ENCODE measurements at regions not wholly inside any gene's neighbourhood (a gene's known extent, or its start where the extent isn't known, plus 50 kb on each side); places are given as distances from the start of the nearest gene placed in this dataset.

DNA sequence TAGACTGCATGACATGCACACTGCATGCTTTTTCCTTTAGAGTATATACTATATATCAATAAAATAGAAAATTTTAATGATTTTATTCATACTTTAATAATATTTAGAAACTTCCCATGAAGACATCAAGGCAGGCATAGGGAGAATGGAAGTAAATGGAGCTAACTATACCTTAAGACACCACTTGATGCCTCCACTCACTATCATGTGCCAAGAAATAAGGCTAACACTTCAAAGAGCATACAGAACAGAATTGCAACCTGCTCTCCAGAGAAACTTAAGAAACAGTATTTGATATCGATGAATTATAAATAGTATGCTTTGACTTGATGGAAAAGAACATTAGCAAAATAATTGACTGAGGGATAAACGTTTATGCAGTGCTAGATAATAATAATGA is 192.6 kb upstream of the MBNL1 start:
- ChIA-PET CTCF (no interaction called here), POLR2A (no interaction called here)
- Histone ChIP-seq H3K9ac (ENCODE audit: low read length) (no peak overlapping the region), H4K20me1 (ENCODE audit: control insufficient read depth, insufficient read depth, low read length, poor library complexity, severe bottlenecking) (no peaks in the 10 kb centered on the region), H3K79me2 (ENCODE audit: control insufficient read depth, insufficient read depth, low read length) (no peaks in the 10 kb centered on the region), H2AFZ (ENCODE audit: insufficient read depth, low read depth, low read length, poor library complexity, severe bottlenecking) (no peak overlapping the region), H3K27me3 (replicated peaks in 1 of 4; ENCODE audit: control extremely low read depth in 1 of 4, control insufficient read depth in 3 of 4, insufficient read depth in 4 of 4, low read length in 3 of 4) (no peaks in the 10 kb centered on the region), H3K9me3 (ENCODE audit: control extremely low read depth in 1 of 3, control insufficient read depth in 2 of 3, insufficient read depth in 1 of 3, low read length in 2 of 3) (peaks cover 0 to 7% (median 0%) of the 10 kb centered on the region in 3 donors), H3K36me3 (replicated peaks in 1 of 2; ENCODE audit: control extremely low read depth in 1 of 2, control insufficient read depth in 1 of 2, extremely low read depth in 1 of 2, insufficient read depth in 2 of 2, low read length in 1 of 2) (no peaks in the 10 kb centered on the region), H3K4me3 (ENCODE audit: control extremely low read depth in 1 of 5, extremely low read depth in 1 of 5, insufficient read depth in 1 of 5, low read depth in 2 of 5, low read length in 4 of 5) (no peak overlapping the region), H3K4me1 (ENCODE audit: control insufficient read depth in 2 of 2, insufficient read depth in 2 of 2, low read length in 2 of 2) (no peaks in the 10 kb centered on the region), H3K4me2 (replicated peaks; ENCODE audit: low read depth, low read length, poor library complexity, severe bottlenecking) (no peak overlapping the region), H3K27ac (ENCODE audit: low read length in 2 of 2) (no peak overlapping the region)
- TF ChIP-seq, protein P1, sequence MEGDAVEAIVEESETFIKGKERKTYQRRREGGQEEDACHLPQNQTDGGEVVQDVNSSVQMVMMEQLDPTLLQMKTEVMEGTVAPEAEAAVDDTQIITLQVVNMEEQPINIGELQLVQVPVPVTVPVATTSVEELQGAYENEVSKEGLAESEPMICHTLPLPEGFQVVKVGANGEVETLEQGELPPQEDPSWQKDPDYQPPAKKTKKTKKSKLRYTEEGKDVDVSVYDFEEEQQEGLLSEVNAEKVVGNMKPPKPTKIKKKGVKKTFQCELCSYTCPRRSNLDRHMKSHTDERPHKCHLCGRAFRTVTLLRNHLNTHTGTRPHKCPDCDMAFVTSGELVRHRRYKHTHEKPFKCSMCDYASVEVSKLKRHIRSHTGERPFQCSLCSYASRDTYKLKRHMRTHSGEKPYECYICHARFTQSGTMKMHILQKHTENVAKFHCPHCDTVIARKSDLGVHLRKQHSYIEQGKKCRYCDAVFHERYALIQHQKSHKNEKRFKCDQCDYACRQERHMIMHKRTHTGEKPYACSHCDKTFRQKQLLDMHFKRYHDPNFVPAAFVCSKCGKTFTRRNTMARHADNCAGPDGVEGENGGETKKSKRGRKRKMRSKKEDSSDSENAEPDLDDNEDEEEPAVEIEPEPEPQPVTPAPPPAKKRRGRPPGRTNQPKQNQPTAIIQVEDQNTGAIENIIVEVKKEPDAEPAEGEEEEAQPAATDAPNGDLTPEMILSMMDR (IDR thresholded peaks at IDR 0.05): no peak
- TF ChIP-seq EZH2 (IDR thresholded peaks at IDR 0.05; ENCODE audit: borderline replicate concordance, insufficient read depth, low read depth, low read length, poor library complexity, severe bottlenecking): no peak
- no peak overlapping the region for H3K27ac Mint-ChIP-seq
- H3K4me3 Mint-ChIP-seq: no peak overlapping the region
- intact Hi-C loops (cut with micrococcal nuclease): loop anchor here (10.0 kb wide), 1 partner anchor 219 kb away; no protein-coding TSS in a partner anchor
- H3K27me3 Mint-ChIP-seq: no peaks in the 10 kb centered on the region
- ATAC-seq (ENCODE audit: low read depth): no peak
- DNase-seq: no peak
- H3K9me3 Mint-ChIP-seq (ENCODE audit: insufficient read depth): peaks cover 3% of the 10 kb centered on the region
- no CpG with 5 or more reads among the region's 2 CpGs for WGBS (ENCODE audit: insufficient coverage)
- no peaks in the 10 kb centered on the region for H3K4me1 Mint-ChIP-seq

DNA sequence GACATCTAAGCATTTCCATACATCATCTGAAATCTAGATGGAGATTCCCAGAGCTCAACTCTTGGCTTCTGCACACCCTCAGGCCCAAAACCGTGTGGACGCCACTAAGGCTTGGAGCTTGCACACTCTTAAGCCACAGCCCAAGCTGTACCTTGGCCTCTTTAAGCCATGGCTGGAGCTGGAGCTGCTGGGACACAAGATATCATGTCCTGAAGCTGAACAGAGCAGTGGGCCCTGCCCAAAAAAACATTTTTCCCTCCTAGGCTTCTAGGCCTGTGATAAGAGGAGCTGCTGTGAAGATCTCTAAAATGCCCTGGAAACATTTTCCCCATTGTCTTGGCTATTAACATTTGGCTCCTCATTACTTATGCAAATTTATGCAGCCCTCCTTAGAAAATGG is 188.7 kb upstream of the MBNL1 start:
- Histone ChIP-seq H3K4me3 (ENCODE audit: control extremely low read depth in 1 of 5, extremely low read depth in 1 of 5, insufficient read depth in 1 of 5, low read depth in 2 of 5, low read length in 4 of 5) (no peak overlapping the region), H3K9me3 (ENCODE audit: control extremely low read depth in 1 of 3, control insufficient read depth in 2 of 3, insufficient read depth in 1 of 3, low read length in 2 of 3) (peaks cover 0 to 7% (median 0%) of the 10 kb centered on the region in 3 donors), H2AFZ (ENCODE audit: insufficient read depth, low read depth, low read length, poor library complexity, severe bottlenecking) (no peak overlapping the region), H3K9ac (ENCODE audit: low read length) (no peak overlapping the region), H3K27ac (ENCODE audit: low read length in 2 of 2) (no peak overlapping the region), H3K27me3 (replicated peaks in 1 of 4; ENCODE audit: control extremely low read depth in 1 of 4, control insufficient read depth in 3 of 4, insufficient read depth in 4 of 4, low read length in 3 of 4) (no peaks in the 10 kb centered on the region), H3K36me3 (replicated peaks in 1 of 2; ENCODE audit: control extremely low read depth in 1 of 2, control insufficient read depth in 1 of 2, extremely low read depth in 1 of 2, insufficient read depth in 2 of 2, low read length in 1 of 2) (no peaks in the 10 kb centered on the region), H3K4me1 (ENCODE audit: control insufficient read depth in 2 of 2, insufficient read depth in 2 of 2, low read length in 2 of 2) (no peaks in the 10 kb centered on the region), H4K20me1 (ENCODE audit: control insufficient read depth, insufficient read depth, low read length, poor library complexity, severe bottlenecking) (no peaks in the 10 kb centered on the region), H3K79me2 (ENCODE audit: control insufficient read depth, insufficient read depth, low read length) (no peaks in the 10 kb centered on the region), H3K4me2 (replicated peaks; ENCODE audit: low read depth, low read length, poor library complexity, severe bottlenecking) (no peak overlapping the region)
- ChIA-PET CTCF (no interaction called here), POLR2A (no interaction called here)
- WGBS (ENCODE audit: insufficient coverage): 95% methylated on average over 2 of the region's 2 CpGs
- no peak overlapping the region for H3K4me3 Mint-ChIP-seq
- TF ChIP-seq, protein P1 (IDR thresholded peaks at IDR 0.05): no peak
- no peak for TF ChIP-seq EZH2 (IDR thresholded peaks at IDR 0.05; ENCODE audit: borderline replicate concordance, insufficient read depth, low read depth, low read length, poor library complexity, severe bottlenecking)
- no peak for ATAC-seq (ENCODE audit: low read depth)
- peaks cover 3% of the 10 kb centered on the region for H3K9me3 Mint-ChIP-seq (ENCODE audit: insufficient read depth)
- intact Hi-C loops (cut with micrococcal nuclease): loop anchor here (10.0 kb wide), 1 partner anchor 215 kb away; no protein-coding TSS in a partner anchor
- no peaks in the 10 kb centered on the region for H3K27me3 Mint-ChIP-seq
- no peak overlapping the region for H3K27ac Mint-ChIP-seq
- no peak for DNase-seq
- no peaks in the 10 kb centered on the region for H3K4me1 Mint-ChIP-seq

Data from B cell (primary cell).